Stimulated activated CD4-positive, alpha-beta T cell treated with anti-CD3 and anti-CD28 coated beads, Interleukin-4, amount 100 ng/mL, for 1 hour (primary cell): ENCODE measurements at regions not wholly inside any gene's neighbourhood (a gene's known extent, or its start where the extent isn't known, plus 50 kb on each side); places are given as distances from the start of the nearest gene placed in this dataset.

ENCODE experiments used
- DNase-seq: peaks from one replicate; pipeline ENCODE4 v3.0.0-alpha.2; 2020

DNA sequence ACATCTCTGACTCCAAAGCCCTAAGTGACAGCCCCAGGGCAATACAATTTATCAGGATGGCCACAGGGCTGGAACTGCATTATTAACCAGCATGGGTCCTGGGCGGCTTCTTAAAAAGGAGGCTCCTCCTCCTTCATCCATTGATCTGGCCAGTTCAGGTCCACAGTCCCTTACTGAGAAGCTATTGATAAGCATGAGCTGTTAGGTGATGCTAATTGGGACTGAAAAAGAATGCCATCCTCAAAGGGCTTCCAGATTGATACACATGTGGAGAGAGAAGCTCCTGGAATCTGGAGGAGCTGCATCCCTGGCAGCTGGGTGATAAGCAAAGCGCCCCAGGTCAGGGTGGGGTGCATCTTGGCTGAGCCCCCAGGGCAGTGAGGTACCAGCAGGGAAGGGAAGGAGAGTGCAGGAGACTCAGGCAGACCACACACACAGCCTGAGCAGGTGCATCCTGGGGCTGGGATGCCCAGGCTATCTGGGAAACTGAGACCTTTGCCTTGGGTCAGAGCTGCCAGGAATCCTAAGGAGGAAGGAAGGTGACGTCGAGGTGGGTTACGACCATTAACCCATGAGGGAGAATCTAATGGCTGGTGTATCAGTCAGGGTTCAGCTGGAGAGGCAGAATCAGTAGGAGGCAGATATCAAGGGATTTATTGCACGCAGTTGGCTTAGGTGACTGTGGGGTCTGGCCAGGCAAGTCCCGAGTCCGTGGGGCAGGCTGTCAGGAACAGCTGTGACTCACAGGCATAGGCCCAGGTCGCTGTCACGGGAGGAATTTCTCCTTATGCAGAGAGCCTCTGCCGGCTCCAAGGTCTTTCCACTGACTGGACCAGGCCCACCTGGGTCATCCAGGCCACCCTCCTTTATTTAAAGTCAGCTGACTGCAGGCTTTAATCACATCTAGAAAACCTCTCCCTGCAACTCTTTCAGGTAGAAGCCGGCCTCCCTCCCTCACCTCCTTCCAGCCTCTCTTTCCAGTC is 261.2 kb downstream of the BMP7 start:
- DNase-seq, result no peak

DNA sequence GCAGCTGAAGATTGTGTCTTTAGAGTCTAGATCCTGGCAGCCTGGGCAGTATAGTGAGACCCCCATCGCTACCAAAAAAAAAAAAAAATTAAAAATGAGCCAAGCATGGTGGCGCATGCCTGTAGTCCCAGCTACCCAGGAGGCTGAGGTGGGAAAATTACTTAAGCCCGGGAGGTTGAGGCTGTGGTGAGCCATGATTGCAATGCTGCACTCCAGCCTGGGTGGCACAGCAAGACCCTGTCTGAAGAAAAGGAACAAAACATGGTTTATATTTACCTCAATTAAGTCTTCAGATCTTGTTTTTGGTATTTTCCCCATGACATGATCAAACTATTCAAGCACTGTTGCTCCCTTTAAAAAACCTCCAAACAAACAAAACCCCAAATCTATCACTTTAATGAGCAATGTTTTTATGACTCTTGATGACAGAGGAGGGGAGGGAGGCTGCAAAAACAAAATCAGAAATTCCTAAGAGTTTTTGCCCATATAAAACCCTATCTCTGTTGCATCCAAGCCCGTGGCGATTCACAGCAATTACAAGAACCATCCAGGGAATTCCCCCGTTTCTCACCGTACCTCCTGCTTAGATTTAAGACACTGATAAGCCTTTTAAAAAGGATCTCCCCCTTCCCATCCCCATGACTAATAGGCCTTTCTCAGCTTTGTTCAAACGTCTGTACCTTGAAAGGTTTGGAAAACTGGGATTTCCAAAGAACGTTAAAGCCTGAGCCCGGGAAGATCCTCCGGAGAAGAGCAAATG is 259.9 kb downstream of the BMP7 start:
- DNase-seq, result no peak

DNA sequence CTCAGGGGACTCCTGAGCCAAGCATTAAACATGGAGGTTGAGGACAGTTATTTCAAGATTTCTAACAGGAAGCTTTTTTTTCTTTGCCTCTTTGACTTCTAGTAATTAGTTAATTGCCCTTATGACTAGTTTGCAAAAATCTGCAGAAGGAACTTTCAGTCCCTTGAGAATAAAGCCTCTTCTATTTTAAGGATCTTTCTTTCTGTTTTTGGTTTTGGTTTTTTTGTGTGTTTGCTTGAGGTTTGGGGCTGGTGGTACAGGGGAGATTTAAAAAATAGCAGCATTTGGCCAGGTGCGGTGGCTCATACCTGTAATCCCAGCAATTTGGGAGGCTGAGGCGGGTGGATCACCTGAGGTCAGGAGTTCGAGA is 259.3 kb downstream of the BMP7 start:
- DNase-seq, result no peak

DNA sequence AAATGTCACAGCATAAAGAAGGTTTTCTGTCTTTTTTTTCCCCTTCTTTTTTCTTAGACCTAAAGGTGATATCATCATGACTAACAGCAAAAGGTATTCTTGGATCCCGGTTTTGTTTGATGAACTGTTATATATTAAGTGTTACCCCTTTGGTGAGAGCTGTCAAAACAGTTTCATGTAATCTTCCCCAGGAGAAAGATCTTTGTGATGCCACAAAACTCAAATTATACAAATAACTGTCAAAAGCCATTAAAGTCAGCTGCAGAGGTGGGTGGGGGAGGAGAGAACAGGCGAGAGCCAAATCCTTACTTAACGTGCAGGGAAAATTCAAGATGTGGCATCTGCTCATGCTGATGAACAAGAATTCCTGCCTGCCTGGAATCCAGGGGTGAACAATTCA is 258.2 kb downstream of the BMP7 start:
- no peak for DNase-seq

DNA sequence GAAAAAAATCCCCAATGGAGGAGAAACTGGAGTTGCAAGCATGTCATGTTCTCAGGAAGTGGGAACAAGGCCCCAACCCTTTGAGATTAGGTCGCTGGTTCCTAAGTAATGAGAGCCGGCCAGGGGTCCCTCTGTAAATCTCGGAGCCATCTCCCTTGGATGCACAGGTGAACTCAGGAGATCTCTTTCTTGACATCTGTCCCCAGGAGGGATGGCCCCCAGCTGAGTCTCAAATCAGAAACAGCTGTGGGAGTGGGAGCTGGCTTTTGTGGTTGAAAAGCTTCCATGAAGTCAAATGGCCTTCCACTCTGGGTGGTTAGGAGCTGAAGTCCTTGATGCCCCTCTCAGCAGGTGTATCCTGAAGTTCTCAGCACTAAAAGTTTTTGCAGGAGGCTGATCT is 257.1 kb downstream of the BMP7 start:
- DNase-seq, result no peak

DNA sequence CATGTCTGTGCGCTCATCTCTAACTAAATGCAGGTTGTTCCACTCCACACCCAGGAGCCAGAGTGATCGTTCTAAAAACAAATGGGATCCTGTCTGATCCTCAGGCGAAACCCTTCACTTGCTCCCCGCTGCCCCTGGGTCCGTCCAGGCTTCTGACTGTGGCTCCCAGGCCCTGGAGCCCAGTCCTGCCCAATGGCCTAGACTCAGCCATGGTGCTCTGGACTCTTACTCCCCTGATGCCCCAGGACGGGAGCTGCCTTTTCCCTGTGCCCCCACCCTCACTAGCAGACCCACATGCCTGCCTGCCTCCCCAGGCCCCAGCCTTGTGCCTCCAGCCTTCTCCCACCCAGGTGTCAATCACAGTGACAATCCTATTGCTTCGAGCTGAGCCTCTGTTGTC is 256.7 kb downstream of the BMP7 start:
- no peak for DNase-seq

DNA sequence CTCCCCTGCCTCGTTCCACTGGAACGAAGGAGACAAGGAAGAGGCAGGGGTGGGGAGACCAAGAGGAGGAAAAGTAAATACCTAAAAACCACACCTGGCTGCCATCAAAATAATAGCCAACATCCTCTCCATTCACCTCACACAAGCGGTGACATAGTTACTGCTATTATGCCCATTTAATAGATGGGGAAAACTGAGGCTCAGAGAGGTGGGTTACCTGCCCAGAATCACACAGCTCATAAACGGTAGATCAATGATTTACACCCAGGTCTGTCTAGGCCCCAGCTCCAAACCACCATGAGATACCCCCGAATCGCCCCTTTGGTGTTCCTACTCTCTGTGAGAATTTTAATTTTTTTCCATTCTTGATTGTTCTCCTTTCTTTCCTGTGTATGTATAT is 253.8 kb downstream of the BMP7 start:
- DNase-seq, result no peak

DNA sequence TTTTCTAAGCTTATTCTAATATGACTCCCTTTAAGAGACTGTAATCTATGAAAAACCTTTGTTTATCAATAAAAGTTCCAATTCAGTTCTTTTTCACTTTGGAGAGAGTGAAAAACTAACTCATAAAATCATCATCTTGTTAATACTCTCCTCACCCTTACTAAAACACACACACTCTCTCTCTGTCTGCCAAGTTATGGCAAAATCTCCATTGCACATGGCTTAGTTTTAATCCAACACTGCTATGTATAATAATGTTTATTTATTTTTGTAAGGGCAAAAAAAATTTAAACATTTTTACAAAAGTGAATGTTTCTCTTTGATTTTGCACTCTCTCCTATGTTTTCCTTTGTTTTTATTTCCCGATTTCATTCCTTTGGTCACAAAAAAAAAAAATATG is 253.2 kb downstream of the BMP7 start:
- DNase-seq, result no peak

DNA sequence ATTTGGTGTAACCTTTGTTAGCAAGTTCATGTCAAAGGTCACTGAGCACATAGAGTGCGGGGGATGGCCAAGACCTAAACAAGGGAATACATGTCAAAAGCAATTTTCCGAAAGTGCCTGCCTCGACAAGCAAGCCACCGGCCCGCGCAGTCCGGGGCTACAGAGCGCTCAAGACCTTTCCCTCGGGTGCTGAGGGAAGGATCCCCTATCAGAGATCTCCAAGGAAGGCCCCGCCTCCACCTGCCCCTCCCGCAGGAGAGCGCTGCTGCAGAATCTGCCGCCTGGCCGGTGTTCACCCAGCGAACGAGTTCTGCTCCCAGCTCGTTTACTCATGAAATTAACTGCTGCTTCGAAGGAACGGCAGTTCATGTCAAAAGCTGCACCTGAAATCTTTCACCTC is 252.7 kb downstream of the BMP7 start:
- DNase-seq, result no peak

DNA sequence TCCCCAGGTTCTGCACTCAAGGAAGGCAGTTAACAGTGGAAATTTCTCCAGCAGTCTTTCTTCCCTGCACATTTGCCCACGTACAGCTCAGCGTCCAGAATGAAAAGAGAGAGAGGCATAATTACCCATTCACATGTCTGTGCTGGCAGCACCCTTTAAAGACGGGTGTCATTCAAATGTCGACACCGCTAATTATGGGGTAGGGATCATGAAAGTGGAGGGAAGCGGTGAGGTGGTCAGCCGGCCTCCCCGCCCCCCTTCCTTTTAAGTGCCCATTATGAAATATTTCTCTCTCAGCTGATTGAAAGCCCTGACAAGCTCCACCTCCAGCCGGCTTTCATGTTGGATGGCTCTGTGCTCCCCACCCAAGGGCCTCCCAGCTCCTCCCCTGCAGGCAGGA is 246.1 kb downstream of the BMP7 start:
- DNase-seq, result no peak

DNA sequence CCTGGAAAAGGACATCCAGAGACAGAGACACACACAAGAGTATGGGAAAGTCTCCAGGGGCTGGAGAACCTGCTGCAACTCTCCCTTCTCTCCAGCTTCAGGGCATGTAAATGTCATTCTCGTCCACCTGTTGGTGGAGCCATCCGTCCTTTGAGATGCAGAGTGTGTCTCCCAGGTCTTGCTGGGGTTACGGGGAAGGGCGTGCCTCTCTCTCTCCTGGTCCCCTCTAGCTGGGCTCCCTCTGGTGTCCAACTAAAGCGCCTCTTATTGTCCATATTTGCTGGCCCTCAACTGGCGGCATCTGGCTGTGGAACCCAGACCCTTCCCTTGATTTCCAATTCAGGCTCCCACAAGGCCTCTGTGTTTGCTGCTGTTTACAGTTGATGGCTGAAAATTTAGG is 244.1 kb downstream of the BMP7 start:
- DNase-seq, result no peak

DNA sequence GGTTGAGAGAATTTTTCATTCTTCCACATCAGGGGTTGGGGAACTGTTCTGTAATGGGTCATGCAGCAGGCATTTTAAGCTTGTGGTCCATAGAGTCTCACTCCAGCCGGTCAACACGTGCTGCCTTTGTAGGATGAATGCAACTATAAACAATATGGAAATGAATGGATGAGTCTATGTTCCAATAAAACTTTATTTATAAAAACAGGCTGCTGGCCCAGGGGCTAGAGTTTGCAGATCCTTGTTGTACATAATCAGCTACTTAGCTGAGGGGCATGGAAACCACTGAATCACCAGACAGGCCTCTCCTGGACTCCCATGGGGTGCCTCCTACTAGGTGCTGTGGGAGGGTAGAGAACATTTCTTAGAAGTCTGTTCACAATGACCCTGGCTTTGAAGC is 243.4 kb downstream of the BMP7 start:
- DNase-seq, result no peak

DNA sequence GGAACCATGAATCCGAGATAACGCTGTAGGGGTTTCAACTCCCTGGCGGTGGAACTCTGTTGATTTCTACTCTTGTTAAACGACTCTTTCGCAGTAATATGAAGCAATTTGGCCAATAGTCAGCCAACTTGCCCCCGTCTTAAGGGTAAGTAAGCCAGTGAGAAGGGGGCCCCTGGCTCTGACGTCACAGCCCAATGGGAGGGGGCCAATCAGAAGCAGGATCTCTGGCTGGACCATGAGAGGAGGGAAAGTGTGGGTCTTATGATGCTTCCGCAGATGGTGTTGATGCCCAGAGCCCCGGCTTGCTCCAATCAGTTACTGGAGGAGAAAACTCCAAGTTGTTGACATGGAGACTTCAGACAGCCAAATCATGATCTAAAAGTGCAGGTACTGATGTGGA is 242.4 kb downstream of the BMP7 start:
- DNase-seq, result no peak

DNA sequence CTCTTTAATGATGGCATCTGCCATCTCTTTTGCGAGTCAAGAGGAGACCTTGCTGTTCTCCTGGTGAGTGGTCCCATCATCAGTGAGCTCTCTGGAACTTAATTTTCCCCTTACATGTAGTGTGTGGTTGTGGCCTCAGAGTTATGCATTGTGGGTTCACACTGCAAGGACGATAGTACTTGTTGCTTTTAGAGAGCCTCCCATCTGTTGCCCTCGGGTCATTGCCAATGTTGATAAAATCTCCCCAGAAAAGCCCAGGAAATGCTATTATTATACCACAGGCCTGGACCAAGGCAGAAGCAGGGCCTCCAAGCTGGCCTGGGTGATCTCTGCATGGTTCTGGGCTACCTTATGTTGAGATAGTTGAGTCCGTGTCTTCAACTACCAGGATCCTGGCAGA is 241.6 kb downstream of the BMP7 start:
- no peak for DNase-seq

DNA sequence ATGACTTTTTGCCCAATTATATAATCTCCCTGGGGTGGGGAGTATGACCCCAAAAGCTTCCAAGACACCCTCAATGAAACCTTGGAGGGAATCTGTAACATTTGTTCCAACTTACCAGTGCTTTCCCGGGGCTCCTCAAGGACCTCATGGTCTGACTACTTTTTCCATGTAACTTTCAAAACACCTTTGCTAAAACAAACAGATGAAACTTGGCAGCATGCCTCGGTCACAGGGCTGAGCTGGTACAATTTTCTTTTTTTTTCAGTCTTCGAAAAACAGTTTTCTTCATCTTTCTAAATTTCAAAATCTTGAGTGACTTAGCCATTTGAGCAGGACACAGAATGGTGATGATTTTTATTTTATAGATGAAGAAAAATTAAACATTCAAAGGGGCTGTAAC is 241.2 kb downstream of the BMP7 start:
- DNase-seq, result no peak

DNA sequence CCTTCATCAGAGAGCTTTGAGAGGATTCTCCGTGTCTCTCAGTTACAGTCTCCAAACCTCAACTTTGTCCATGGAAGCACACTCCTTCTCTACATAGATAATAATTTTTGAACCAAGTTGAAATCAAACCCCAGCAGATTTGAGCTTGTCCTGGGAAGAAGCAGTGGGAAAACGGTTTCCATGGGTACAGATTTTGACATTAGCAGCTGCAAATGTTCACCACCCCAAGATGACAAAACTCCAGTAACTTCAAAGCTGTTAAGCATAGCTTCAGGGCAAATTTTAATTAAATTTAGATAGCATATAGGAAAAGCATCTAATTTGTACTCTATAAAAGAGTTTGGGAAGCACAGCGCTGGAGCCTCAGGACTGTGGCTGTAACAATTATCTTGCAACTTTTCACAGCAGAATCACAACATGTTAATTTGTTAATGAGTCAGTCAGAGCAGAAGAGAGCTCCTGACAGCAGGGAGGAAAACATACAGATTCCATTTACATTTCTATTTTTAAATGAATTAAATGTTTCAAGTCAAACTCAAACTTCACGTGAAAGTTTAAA is 240.7 kb downstream of the BMP7 start:
- no peak for DNase-seq

DNA sequence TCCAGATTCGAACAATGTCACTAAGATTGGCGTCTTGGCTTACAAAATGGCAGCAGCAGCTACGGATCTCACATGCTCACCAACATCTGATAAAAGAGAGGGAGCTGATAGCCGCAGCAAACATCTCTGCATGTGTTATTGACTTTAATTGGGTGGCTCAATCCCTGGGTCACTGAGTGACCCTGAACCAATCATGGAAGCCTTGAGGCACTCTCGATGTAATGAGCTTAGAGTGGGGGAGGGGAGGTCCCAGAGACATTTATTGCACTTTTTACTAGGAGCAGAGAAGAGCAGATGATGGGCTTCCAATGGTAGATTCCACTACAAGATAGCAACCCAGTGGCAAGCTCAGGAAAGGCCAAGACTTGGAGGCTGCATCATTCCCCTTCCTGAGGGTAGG is 238.7 kb downstream of the BMP7 start:
- DNase-seq, result no peak

DNA sequence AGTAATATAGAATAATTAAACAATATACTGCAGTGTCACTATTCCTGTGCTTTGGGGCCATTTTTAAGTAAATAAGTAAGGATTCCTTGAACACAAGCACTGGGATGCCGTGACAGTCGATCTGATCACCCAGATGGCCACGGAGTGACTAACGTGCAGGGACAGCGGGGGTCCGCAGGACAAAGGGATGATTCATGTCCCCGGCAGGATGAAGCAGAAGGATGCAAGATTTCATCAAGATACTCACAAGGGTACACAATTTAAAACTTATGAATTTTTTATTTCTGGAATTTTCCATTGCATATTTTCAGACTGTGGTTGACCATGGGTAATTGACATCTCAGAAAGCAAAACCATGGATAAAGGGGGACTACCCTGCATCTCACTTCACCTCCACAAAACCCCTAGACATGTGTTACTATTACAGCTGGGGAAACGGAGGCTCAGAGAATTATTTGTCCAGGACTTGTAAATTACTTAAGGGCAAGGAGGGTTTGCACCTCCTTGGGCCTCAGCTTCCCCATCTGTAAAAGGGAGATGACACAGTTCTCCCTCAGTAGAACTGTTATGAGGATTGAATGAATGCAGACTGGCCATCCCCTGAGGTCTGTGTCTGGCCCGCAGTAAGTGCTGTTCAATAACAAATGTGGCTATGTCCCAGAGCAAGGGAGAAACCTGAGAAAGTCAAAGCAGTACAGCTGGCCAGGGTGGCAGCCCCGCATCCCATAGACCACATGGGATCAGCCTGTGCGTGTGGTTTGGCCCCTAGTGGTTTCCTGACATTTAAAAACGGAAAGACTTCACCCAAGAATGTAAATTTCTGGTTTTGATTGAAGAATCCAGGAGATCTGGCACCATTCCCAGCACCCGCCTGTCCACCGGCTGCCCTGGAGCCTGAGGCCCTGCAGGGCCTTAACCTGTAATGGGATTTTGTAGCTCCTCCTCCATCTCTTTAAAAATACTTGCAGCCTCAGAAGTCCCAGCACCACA is 235.5 kb downstream of the BMP7 start:
- no peak for DNase-seq

DNA sequence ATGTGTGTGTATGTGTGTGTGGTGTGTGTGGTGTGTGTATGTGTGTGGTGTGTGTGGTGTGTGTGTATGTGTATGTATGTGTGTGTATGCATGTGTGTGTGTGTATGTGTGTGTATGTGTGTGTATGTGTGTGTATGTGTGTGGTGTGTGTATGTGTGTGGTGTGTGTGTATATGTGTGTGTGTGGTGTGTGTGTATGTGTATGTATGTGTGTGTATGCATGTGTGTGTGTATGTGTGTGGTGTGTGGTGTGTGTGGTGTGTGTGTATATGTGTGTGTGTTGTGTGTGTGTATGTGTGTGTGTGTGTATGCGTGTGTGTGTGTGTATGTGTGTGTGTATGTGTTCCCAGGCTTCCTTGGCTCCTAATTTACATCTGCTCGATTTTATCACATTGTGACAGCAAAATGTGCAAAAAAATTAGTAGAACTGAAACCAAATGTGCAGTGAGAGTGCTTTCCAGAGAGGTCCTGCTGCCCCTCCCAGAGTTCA is 234.5 kb downstream of the BMP7 start:
- no peak for DNase-seq

DNA sequence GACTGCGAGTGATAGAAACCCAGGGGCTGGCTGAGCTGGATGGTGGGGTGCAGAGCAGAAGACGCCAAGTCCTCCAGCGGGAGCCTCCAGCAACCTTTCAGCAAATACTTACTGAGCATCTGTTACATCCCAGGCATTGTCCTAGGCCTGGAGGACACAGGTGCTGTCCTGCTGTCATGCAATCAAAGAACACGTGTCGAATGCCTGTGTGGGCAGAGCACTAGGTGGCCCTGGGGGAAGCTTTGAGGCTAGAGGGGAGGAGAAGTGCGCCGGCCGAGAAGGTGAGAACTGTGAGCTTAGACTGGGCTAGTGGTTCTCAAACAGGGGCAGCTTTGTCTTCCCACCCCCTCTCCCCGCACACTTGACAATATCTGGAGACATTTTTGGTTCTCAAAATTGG is 233.6 kb downstream of the BMP7 start:
- no peak for DNase-seq

DNA sequence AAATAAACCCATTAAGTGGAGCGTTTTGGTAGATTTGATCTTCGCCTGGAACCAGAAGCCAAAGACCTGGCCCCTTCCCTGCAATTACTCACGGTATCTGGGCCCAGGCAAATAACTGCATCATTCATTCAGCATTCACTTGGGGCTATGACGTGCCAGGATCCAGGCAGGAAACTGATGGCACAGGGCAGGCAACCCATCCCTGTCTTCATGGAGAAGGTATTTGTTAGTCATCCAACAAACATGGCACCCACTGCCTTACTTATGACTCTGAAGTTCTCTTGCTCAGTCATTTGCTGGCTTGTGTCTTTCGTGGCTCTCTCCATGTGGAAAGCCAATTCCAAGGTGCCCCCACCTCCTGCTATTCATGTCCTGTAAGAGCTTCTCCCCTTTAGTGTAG is 232.4 kb downstream of the BMP7 start:
- no peak for DNase-seq

DNA sequence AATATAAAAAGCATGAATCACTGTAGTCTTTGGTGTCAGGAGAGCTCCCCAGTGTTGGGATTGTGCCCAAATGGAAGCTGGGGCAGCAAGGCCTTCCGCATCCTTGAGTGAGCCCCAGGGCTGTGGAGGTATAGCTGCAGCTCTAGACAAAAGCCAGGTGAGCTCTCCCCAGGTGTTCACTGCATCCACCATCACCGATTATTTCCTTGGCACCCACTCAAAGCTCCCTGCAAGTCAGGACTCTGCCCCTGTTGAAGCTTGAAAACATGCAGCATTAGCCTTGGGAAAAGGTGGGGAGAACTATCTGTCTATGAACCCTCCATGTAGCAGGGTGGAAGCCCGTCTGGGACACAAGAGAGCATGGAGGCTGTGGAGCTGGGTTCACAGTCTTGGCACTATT is 228.8 kb downstream of the BMP7 start:
- DNase-seq, result no peak
